ENCODE measurements at regions not wholly inside any gene's neighbourhood (a gene's known extent, or its start where the extent isn't known, plus 50 kb on each side); places are given as distances from the start of the nearest gene placed in this dataset.

- Histone ChIP-seq H3K79me1 (ENCODE audit: low read depth, low read length) (no peaks in the 10 kb centered on the region), H3K23ac (ENCODE audit: insufficient read length) (no peak overlapping the region), H2BK15ac (ENCODE audit: low read length) (no peak overlapping the region), H2BK120ac (replicated peaks; ENCODE audit: low read depth, low read length) (no peak overlapping the region), H3K56ac (replicated peaks; ENCODE audit: insufficient read length, low read depth, low read length) (no peak overlapping the region), H3K4ac (replicated peaks; ENCODE audit: insufficient read length, low read depth, low read length) (no peak overlapping the region), H3K36me3 (ENCODE audit: control insufficient read depth in 2 of 4, insufficient read depth in 4 of 4, low read length in 3 of 4) (no peaks in the 10 kb centered on the region), H2AK5ac (ENCODE audit: low read depth, low read length) (no peak overlapping the region), H3K18ac (ENCODE audit: extremely low read depth, low read length) (no peak overlapping the region), H3K79me2 (ENCODE audit: control insufficient read depth in 1 of 2, insufficient read depth in 2 of 2, low read length in 2 of 2) (no peaks in the 10 kb centered on the region), H4K5ac (ENCODE audit: insufficient read length, low read depth, low read length) (no peak overlapping the region), H3K23me2 (ENCODE audit: low read depth, low read length) (no peaks in the 10 kb centered on the region), H2AFZ (ENCODE audit: low read length) (no peak overlapping the region), H3K9me3 (ENCODE audit: insufficient read depth in 2 of 2, low read depth in 1 of 2, low read length in 1 of 2) (no peaks in the 10 kb centered on the region), H3K4me1 (replicated peaks in 1 of 4; ENCODE audit: control insufficient read depth in 3 of 4, insufficient read depth in 4 of 4, low read length in 3 of 4) (peaks cover 0 to 10% (median 6%) of the 10 kb centered on the region in 4 experiments; a peak in 4 of 7 replicates), H4K20me1 (replicated peaks in 1 of 2; ENCODE audit: control insufficient read depth in 1 of 2, insufficient read depth in 2 of 2, low read length in 2 of 2) (no peaks in the 10 kb centered on the region), H3K27me3 (replicated peaks in 1 of 4; ENCODE audit: control insufficient read depth in 3 of 4, extremely low read depth in 1 of 4, insufficient read depth in 3 of 4, low read length in 3 of 4) (no peaks in the 10 kb centered on the region), H3K4me3 (ENCODE audit: extremely low read depth in 1 of 4, insufficient read depth in 2 of 4, low read depth in 3 of 4, low read length in 4 of 4) (no peak overlapping the region), H3K4me2 (ENCODE audit: insufficient read depth in 1 of 2, low read depth in 2 of 2, low read length in 2 of 2) (no peak overlapping the region), H2BK20ac (ENCODE audit: low read length) (no peak overlapping the region), H3K27ac (ENCODE audit: low read depth, low read length) (no peak overlapping the region), H4K91ac (replicated peaks; ENCODE audit: insufficient read length, low read length) (no peak overlapping the region), H4K8ac (ENCODE audit: extremely low read depth, insufficient read depth, low read length) (no peak overlapping the region), H3K9ac (replicated peaks in 1 of 4; ENCODE audit: extremely low read depth in 1 of 4, low read depth in 3 of 4, low read length in 3 of 4) (no peak overlapping the region), H2BK5ac (ENCODE audit: low read depth, low read length) (no peak overlapping the region), H2BK12ac (ENCODE audit: low read depth, low read length) (no peak overlapping the region), H3K14ac (ENCODE audit: insufficient read length) (no peak overlapping the region)
- TF ChIP-seq EP300 (IDR thresholded peaks at IDR 0.05; ENCODE audit: borderline replicate concordance in 1 of 2, low read depth in 2 of 2, low read length in 2 of 2) (no peak), SIRT6 (IDR thresholded peaks at IDR 0.05; ENCODE audit: low read length) (no peak)
- WGBS, 2 experiments (ENCODE audit: extremely low coverage in 1 of 2, insufficient coverage in 1 of 2, insufficient read length in 1 of 2, insufficient replicate concordance in 2 of 2, low coverage in 1 of 2, low lambda C conversion rate in 2 of 2, missing lambda C conversion rate in 1 of 2) = 92% methylated on average over 5 of the region's 5 CpGs; no CpG with 5 or more reads in 1 of the 2 experiments
- FAIRE-seq = no peak
- CTCF ChIA-PET (ENCODE audit: partially characterized antibody) = interaction anchor here (1.1 to 1.2 kb wide), 3 partner anchors 81 to 207 kb away, joined by 3 read pairs; no protein-coding TSS in a partner anchor
- POLR2A ChIA-PET (ENCODE audit: partially characterized antibody) = no interaction called here
- no peak for DNase-seq (ENCODE audit: low read depth in 1 of 2, low spot score in 2 of 2)
Observed at GRCh38 chr6:148258868-148259267, 83.8 kb upstream of the SASH1 start.

Data from H1 (cell line).